ENCODE measurements at regions not wholly inside any gene's neighbourhood (a gene's known extent, or its start where the extent isn't known, plus 50 kb on each side); places are given as distances from the start of the nearest gene placed in this dataset.
A peak's percentile ranks its signal among the peaks of the same experiment; 100 is the strongest.

DNA sequence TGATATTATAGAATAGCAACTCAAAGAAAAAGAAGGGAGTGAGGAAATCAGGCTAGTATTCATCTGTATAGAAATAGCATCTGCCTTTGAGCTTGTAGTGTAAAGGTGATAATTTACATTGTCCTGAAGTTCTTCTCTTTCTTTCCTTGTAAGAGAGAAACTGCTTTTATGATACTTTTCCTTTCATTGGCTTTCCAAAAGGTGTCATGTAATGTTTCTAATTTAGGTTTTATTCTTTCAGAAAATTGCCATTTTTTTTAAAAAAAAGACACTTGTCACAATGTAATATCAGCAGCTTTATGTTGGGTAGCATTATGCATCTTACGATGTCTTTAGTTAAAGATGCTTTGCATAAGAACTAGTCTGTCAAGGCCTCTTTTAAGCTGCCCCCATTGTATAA lies 1153.8 kb upstream of the PCDH7 start:
- H3K36me3 ChIP-seq (ENCODE audit: control insufficient read depth in 2 of 2, extremely low read depth in 1 of 2, insufficient read depth in 2 of 2, low read length in 2 of 2): no peaks in the 10 kb centered on the region
- no peak overlapping the region for H3K9ac ChIP-seq (replicated peaks; ENCODE audit: extremely low read depth, insufficient read depth, low read length)
- ChIA-PET POLR2A (no interaction called here), CTCF (no interaction called here)
- BruUV-seq (replicated peaks): no TSS peak
- H3K9me3 ChIP-seq (replicated peaks; ENCODE audit: control insufficient read depth, insufficient read depth, low read length): no peaks in the 10 kb centered on the region
- no peak overlapping the region for H3K4me3 ChIP-seq (replicated peaks in 1 of 3; ENCODE audit: insufficient read depth in 1 of 3, low read depth in 1 of 3, low read length in 3 of 3)
- H3K9me1 ChIP-seq (replicated peaks; ENCODE audit: control insufficient read depth, extremely low read depth, insufficient read depth, low read length): no peaks in the 10 kb centered on the region
- TF ChIP-seq, protein P1, sequence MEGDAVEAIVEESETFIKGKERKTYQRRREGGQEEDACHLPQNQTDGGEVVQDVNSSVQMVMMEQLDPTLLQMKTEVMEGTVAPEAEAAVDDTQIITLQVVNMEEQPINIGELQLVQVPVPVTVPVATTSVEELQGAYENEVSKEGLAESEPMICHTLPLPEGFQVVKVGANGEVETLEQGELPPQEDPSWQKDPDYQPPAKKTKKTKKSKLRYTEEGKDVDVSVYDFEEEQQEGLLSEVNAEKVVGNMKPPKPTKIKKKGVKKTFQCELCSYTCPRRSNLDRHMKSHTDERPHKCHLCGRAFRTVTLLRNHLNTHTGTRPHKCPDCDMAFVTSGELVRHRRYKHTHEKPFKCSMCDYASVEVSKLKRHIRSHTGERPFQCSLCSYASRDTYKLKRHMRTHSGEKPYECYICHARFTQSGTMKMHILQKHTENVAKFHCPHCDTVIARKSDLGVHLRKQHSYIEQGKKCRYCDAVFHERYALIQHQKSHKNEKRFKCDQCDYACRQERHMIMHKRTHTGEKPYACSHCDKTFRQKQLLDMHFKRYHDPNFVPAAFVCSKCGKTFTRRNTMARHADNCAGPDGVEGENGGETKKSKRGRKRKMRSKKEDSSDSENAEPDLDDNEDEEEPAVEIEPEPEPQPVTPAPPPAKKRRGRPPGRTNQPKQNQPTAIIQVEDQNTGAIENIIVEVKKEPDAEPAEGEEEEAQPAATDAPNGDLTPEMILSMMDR (IDR thresholded peaks at IDR 0.05; ENCODE audit: extremely low read depth in 1 of 2, insufficient read depth in 1 of 2, low read depth in 1 of 2, low read length in 2 of 2): no peak
- TF ChIP-seq EZH2 (IDR thresholded peaks at IDR 0.05; ENCODE audit: borderline replicate concordance, low read depth, low read length, severe bottlenecking): no peak
- no peak for TF ChIP-seq MAX (IDR thresholded peaks at IDR 0.05; ENCODE audit: insufficient read depth, insufficient read length)
- TF ChIP-seq JUN (IDR thresholded peaks at IDR 0.05; ENCODE audit: borderline replicate concordance, insufficient read depth, insufficient read length, low read depth): no peak
- TF ChIP-seq MYC (IDR thresholded peaks at IDR 0.05; ENCODE audit: low read depth, low read length): no peak
- H2AFZ ChIP-seq (ENCODE audit: low read depth, low read length): no peak overlapping the region
- DNase-seq (ENCODE audit: low read depth, low spot score) (no peak), FAIRE-seq (no peak)
- no peak overlapping the region for H3K27ac ChIP-seq (ENCODE audit: insufficient read depth, low read depth, low read length)
- H3K4me2 ChIP-seq (ENCODE audit: insufficient read depth, low read length): no peak overlapping the region
- intact Hi-C loops (cut with micrococcal nuclease) (no loop called here), dilution Hi-C loops (cut with MboI; ENCODE audit: extremely low pct_ligation_motif_present, low sequenced_read_pairs) (no loop called here)
- no peaks in the 10 kb centered on the region for H4K20me1 ChIP-seq (replicated peaks; ENCODE audit: control insufficient read depth, extremely low read depth, insufficient read depth, low read length)
- H3K27me3 ChIP-seq (ENCODE audit: control insufficient read depth in 2 of 2, insufficient read depth in 2 of 2, low read length in 2 of 2): no peaks in the 10 kb centered on the region
- H3K4me1 ChIP-seq (ENCODE audit: control insufficient read depth, extremely low read depth, insufficient read depth, low read length): no peaks in the 10 kb centered on the region
- no peaks in the 10 kb centered on the region for H3K79me2 ChIP-seq (ENCODE audit: control insufficient read depth, insufficient read depth, low read length)

DNA sequence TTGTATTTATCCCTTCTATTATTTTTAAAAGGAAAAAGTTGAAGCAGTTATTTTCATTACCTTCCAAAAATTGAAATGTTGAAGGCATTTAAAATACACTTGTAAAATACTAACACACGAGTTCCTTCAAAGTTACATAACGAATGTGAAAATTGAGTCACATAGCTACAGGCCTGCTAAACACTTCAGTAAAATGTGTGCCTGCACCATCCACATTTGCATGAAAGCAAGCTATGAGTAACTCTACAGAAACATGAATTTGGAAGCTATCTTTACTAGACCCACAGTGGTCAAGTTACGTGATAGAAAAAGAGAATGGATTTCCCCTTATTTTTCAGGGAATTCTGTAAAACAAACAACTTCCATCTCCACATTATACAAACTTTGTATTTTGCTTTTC lies 1148.8 kb upstream of the PCDH7 start:
- Histone ChIP-seq H3K79me2 (ENCODE audit: control insufficient read depth, insufficient read depth, low read length) (no peaks in the 10 kb centered on the region), H3K4me2 (ENCODE audit: insufficient read depth, low read length) (no peak overlapping the region), H3K9me1 (replicated peaks; ENCODE audit: control insufficient read depth, extremely low read depth, insufficient read depth, low read length) (no peaks in the 10 kb centered on the region), H3K27ac (ENCODE audit: insufficient read depth, low read depth, low read length) (no peak overlapping the region), H3K36me3 (ENCODE audit: control insufficient read depth in 2 of 2, extremely low read depth in 1 of 2, insufficient read depth in 2 of 2, low read length in 2 of 2) (no peaks in the 10 kb centered on the region), H3K9ac (replicated peaks; ENCODE audit: extremely low read depth, insufficient read depth, low read length) (no peak overlapping the region), H4K20me1 (replicated peaks; ENCODE audit: control insufficient read depth, extremely low read depth, insufficient read depth, low read length) (no peaks in the 10 kb centered on the region), H2AFZ (ENCODE audit: low read depth, low read length) (peak overlapping the region; percentile 33), H3K9me3 (replicated peaks; ENCODE audit: control insufficient read depth, insufficient read depth, low read length) (no peaks in the 10 kb centered on the region), H3K4me3 (replicated peaks in 1 of 3; ENCODE audit: insufficient read depth in 1 of 3, low read depth in 1 of 3, low read length in 3 of 3) (no peak overlapping the region), H3K4me1 (ENCODE audit: control insufficient read depth, extremely low read depth, insufficient read depth, low read length) (no peaks in the 10 kb centered on the region), H3K27me3 (ENCODE audit: control insufficient read depth in 2 of 2, insufficient read depth in 2 of 2, low read length in 2 of 2) (no peaks in the 10 kb centered on the region)
- FAIRE-seq (no peak), DNase-seq (ENCODE audit: low read depth, low spot score) (no peak)
- intact Hi-C loops (cut with micrococcal nuclease) (no loop called here), dilution Hi-C loops (cut with MboI; ENCODE audit: extremely low pct_ligation_motif_present, low sequenced_read_pairs) (no loop called here)
- POLR2A ChIA-PET: no interaction called here
- BruUV-seq (replicated peaks): no TSS peak
- TF ChIP-seq FOS (IDR thresholded peaks at IDR 0.05; ENCODE audit: borderline replicate concordance, insufficient read depth, low read length) (no peak), POLR2AphosphoS5 (IDR thresholded peaks at IDR 0.05; ENCODE audit: insufficient read depth, low read depth, low read length) (no peak), MYC (IDR thresholded peaks at IDR 0.05; ENCODE audit: low read depth, low read length) (no peak), GATA2 (IDR thresholded peaks at IDR 0.05; ENCODE audit: insufficient read depth, insufficient read length, low read depth, low read length) (no peak), MAX (IDR thresholded peaks at IDR 0.05; ENCODE audit: insufficient read depth, insufficient read length) (no peak), JUN (IDR thresholded peaks at IDR 0.05; ENCODE audit: borderline replicate concordance, insufficient read depth, insufficient read length, low read depth) (no peak), EZH2 (IDR thresholded peaks at IDR 0.05; ENCODE audit: borderline replicate concordance, low read depth, low read length, severe bottlenecking) (no peak), POLR2A (IDR thresholded peaks at IDR 0.05; ENCODE audit: low read depth, low read length) (no peak)
- TF ChIP-seq, protein P1 (IDR thresholded peaks at IDR 0.05; ENCODE audit: extremely low read depth in 1 of 2, insufficient read depth in 1 of 2, low read depth in 1 of 2, low read length in 2 of 2): no peak
- CTCF ChIA-PET: no interaction called here

Measured in endothelial cell of umbilical vein (primary cell).